KMS-11 (cell line): ENCODE measurements at regions not wholly inside any gene's neighbourhood (a gene's known extent, or its start where the extent isn't known, plus 50 kb on each side); places are given as distances from the start of the nearest gene placed in this dataset.

Experiments used
- H2AFZ ChIP-seq: fragments of 200-600 bp; sonication (generic); 2 replicates; pipeline ENCODE4 v1.6.1; 2016; ENCODE audit warnings: antibody characterized with exemption, mixed run types, low read depth
- H3K27ac ChIP-seq: fragments of 200-600 bp; sonication (generic); 2 replicates; pipeline ENCODE4 v1.6.1; 2016; ENCODE audit warnings: mild to moderate bottlenecking, mixed run types
- H3K27me3 ChIP-seq: fragments of 200-600 bp; sonication (generic); 2 replicates; pipeline ENCODE4 v1.6.1; 2017; ENCODE audit warnings: mild to moderate bottlenecking, low read depth, mixed run types, moderate library complexity; ENCODE audit not compliant: insufficient read depth
- H3K36me3 ChIP-seq: fragments of 200-600 bp; sonication (generic); 2 replicates; pipeline ENCODE4 v1.6.1; 2017; ENCODE audit warnings: mild to moderate bottlenecking, mixed run types; ENCODE audit not compliant: insufficient read depth
- H3K4me1 ChIP-seq: fragments of 200-600 bp; sonication (generic); 2 replicates; pipeline ENCODE4 v1.6.1; 2016; ENCODE audit warnings: mild to moderate bottlenecking, low read depth, mixed run types; ENCODE audit not compliant: poor library complexity, severe bottlenecking
- H3K4me2 ChIP-seq: fragments of 200-600 bp; sonication (generic); 2 replicates; pipeline ENCODE4 v1.7.0; 2016; ENCODE audit warnings: mild to moderate bottlenecking, mixed run types
- H3K4me3 ChIP-seq: fragments of 200-600 bp; sonication (generic); IDR thresholded peaks from 2 replicates; pipeline ENCODE4 v1.6.1; 2017; ENCODE audit warnings: low read depth, low read length, mixed read lengths; ENCODE audit not compliant: insufficient read depth
- H3K79me2 ChIP-seq: fragments of 200-600 bp; sonication (generic); 2 replicates; pipeline ENCODE4 v1.6.1; 2016; ENCODE audit warnings: low read depth, mixed run types; ENCODE audit not compliant: insufficient read depth
- H3K9ac ChIP-seq: fragments of 200-600 bp; sonication (generic); 2 replicates; pipeline ENCODE4 v1.6.1; 2016; ENCODE audit warnings: mild to moderate bottlenecking, mixed run types
- H4K20me1 ChIP-seq: fragments of 200-600 bp; sonication (generic); 2 replicates; pipeline ENCODE4 v1.6.1; 2016; ENCODE audit warnings: mild to moderate bottlenecking, mixed run types; ENCODE audit not compliant: insufficient read depth
- CTCF ChIP-seq: fragments of 200-600 bp; sonication (generic); conservative IDR thresholded peaks from 2 replicates; pipeline ENCODE4 v1.6.1; 2017; ENCODE audit warnings: low read depth, mild to moderate bottlenecking, antibody characterized with exemption, low read length, moderate library complexity, mixed read lengths

GRCh38 chr10:6311700-6312330 lies 109.1 kb downstream of the PFKFB3 start:
- Histone ChIP-seq H3K79me2 (no peaks in the 10 kb centered on the region), H3K4me1 (no peaks in the 10 kb centered on the region), H2AFZ (no peak overlapping the region), H3K27me3 (no peaks in the 10 kb centered on the region), H4K20me1 (no peaks in the 10 kb centered on the region), H3K4me2 (no peak overlapping the region), H3K27ac (no peak overlapping the region), H3K36me3 (no peaks in the 10 kb centered on the region), H3K9ac (no peak overlapping the region), H3K4me3 (no peak overlapping the region)
- no peak for TF ChIP-seq CTCF

- H3K79me2 ChIP-seq, result no peaks in the 10 kb centered on the region
- H3K4me2 ChIP-seq, result no peak overlapping the region
- H3K4me1 ChIP-seq, result no peaks in the 10 kb centered on the region
- H4K20me1 ChIP-seq, result no peaks in the 10 kb centered on the region
- no peak overlapping the region for H2AFZ ChIP-seq
- H3K9ac ChIP-seq, result no peak overlapping the region
- H3K27me3 ChIP-seq, result no peaks in the 10 kb centered on the region
- TF ChIP-seq CTCF, result no peak
- H3K27ac ChIP-seq, result no peak overlapping the region
- no peak overlapping the region for H3K4me3 ChIP-seq
- no peaks in the 10 kb centered on the region for H3K36me3 ChIP-seq
Observed at GRCh38 chr10:6312636-6313035, 109.9 kb downstream of the PFKFB3 start.

DNA sequence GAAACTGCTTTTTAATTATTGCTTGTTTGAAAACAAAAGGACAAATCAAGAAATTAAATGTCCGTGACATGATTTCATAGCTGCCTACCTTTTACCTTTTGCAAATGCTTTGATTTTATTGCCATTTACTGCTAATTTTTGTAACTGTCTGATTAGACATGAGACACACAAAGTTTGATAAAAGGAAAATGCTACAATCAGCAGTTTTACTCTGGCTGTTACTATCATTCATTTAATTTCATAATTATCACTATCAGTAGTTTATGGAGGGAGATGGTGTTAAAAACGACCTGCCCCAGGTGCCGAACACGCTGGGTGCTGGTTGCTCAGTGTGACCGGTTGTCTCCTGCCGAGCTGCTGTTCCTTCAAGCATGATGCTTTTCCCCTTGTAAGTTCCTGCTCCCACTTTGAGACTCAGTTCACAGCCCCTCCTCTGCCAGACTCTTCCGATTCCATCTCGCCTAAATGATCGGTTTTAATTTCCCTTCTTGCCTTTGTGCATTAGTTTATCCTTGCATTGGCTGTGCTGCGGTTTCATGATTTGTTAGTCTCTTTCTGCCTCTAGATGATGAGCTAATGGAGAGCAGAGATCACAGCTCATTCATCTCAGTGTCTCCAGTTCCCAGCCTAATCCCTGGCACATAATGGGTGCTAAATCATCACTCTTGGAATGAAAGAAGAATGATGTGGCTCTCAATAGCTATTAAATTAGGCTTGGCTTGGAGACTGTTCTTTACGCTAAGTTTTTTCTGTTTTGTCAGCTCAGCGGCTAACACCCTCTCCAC lies 110.6 kb downstream of the PFKFB3 start:
- Histone ChIP-seq H3K79me2 (no peaks in the 10 kb centered on the region), H3K27ac (no peak overlapping the region), H3K9ac (no peak overlapping the region), H2AFZ (no peak overlapping the region), H3K4me3 (no peak overlapping the region), H3K4me1 (no peaks in the 10 kb centered on the region), H3K36me3 (no peaks in the 10 kb centered on the region), H3K4me2 (no peak overlapping the region), H4K20me1 (no peaks in the 10 kb centered on the region), H3K27me3 (no peaks in the 10 kb centered on the region)
- TF ChIP-seq CTCF, result no peak

DNA sequence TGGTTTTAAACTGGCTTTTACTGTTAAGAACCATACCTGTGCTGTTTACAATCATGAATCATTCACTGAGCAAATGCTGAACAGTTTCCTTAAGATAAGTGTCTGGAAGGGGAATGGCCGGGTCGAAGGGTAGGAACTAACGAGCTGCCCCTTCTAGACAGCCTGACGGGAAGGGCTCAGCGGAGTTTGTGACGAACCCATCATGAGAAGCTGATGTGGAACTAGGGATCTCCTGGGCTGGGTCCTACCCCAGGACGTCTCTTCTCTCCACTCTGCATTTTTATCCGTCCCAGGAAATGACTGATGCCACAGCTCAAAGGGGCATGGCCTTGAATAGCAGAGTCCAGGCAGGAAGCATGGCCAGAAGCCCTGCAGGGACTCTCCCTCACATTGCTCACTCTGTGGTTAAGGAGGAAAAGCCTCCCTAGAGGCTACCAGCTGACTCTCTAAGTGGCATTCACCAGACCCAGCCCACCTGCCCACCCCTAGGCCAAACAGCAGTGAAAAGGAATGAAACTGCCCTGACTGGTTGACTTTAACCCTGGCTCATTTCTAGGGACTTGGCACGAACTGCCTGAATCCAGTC lies 112.0 kb downstream of the PFKFB3 start:
- H3K9ac ChIP-seq, result no peak overlapping the region
- H3K4me1 ChIP-seq, result no peaks in the 10 kb centered on the region
- H3K79me2 ChIP-seq, result no peaks in the 10 kb centered on the region
- H4K20me1 ChIP-seq, result no peaks in the 10 kb centered on the region
- no peak for TF ChIP-seq CTCF
- H3K27ac ChIP-seq, result no peak overlapping the region
- no peaks in the 10 kb centered on the region for H3K27me3 ChIP-seq
- no peak overlapping the region for H3K4me3 ChIP-seq
- no peaks in the 10 kb centered on the region for H3K36me3 ChIP-seq
- H3K4me2 ChIP-seq, result no peak overlapping the region
- no peak overlapping the region for H2AFZ ChIP-seq
